Endothelial cell of umbilical vein (primary cell): ENCODE measurements at regions not wholly inside any gene's neighbourhood (a gene's known extent, or its start where the extent isn't known, plus 50 kb on each side); places are given as distances from the start of the nearest gene placed in this dataset.

Experiments used
- EZH2 ChIP-seq: IDR thresholded peaks from 2 replicates; pipeline ENCODE4 v1.6.1; 2012; ENCODE audit warnings: borderline replicate concordance, low read depth, mild to moderate bottlenecking, moderate library complexity, low read length, inconsistent platforms; ENCODE audit not compliant: severe bottlenecking
- FOS ChIP-seq: IDR thresholded peaks from 2 replicates; pipeline ENCODE4 v1.6.1; 2011; ENCODE audit warnings: mild to moderate bottlenecking, low read length, moderate library complexity, borderline replicate concordance; ENCODE audit not compliant: insufficient read depth
- GATA2 ChIP-seq: IDR thresholded peaks from 2 replicates; pipeline ENCODE4 v1.7.0; 2011; ENCODE audit warnings: low read depth, mild to moderate bottlenecking, moderate library complexity, mixed read lengths, low read length; ENCODE audit not compliant: insufficient read length, insufficient read depth
- MYC ChIP-seq: IDR thresholded peaks from one replicate; pipeline ENCODE4 v1.6.1; 2011; ENCODE audit warnings: mild to moderate bottlenecking, low read depth, low read length
- POLR2A ChIP-seq: IDR thresholded peaks from 2 replicates; pipeline ENCODE4 v1.6.1; 2012; ENCODE audit warnings: low read depth, mild to moderate bottlenecking, control low read depth, low read length
- TF ChIP-seq, protein P1 (sequence below), 2 donors: IDR thresholded peaks; 1 replicate in 1 of 2; 2 replicates in 1 of 2; pipeline ENCODE4 v1.5.1; 2011; ENCODE audit warnings: low read length in 2 of 2, mild to moderate bottlenecking in 2 of 2, moderate library complexity in 2 of 2, control low read depth in 1 of 2, inconsistent platforms in 1 of 2, low read depth in 1 of 2; ENCODE audit not compliant: insufficient read depth in 1 of 2; ENCODE audit errors: extremely low read depth in 1 of 2

DNA sequence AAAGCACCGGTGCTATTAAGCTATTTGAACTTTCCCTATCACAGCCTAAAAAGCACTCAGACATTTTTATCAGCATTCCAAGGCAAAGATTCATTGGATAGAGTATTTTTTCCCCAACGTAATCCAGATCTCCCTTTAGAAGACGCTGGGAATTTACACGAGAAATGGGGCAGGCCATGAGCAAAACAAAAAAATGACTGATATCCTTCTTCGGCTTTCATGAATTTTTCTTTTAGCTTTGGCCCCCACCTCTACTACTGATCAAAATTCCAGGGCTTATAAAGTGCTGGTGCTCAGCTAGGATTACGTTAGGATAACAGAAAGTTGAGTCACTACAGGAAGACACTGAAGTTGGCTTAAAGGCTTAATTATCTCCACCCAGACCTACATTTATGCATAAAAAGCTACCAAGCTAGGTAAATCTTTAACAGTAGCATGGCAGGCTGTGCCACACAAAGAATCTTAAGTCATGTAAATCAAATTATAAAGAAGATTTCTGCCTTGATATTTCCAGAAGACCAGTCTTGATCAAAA lies 418.5 kb upstream of the BTBD3 start:
- TF ChIP-seq, protein P1, sequence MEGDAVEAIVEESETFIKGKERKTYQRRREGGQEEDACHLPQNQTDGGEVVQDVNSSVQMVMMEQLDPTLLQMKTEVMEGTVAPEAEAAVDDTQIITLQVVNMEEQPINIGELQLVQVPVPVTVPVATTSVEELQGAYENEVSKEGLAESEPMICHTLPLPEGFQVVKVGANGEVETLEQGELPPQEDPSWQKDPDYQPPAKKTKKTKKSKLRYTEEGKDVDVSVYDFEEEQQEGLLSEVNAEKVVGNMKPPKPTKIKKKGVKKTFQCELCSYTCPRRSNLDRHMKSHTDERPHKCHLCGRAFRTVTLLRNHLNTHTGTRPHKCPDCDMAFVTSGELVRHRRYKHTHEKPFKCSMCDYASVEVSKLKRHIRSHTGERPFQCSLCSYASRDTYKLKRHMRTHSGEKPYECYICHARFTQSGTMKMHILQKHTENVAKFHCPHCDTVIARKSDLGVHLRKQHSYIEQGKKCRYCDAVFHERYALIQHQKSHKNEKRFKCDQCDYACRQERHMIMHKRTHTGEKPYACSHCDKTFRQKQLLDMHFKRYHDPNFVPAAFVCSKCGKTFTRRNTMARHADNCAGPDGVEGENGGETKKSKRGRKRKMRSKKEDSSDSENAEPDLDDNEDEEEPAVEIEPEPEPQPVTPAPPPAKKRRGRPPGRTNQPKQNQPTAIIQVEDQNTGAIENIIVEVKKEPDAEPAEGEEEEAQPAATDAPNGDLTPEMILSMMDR (IDR thresholded peaks at IDR 0.05; ENCODE audit: extremely low read depth in 1 of 2, insufficient read depth in 1 of 2, low read depth in 1 of 2, low read length in 2 of 2): no peak
- TF ChIP-seq EZH2 (no peak), MYC (no peak), FOS (no peak), GATA2 (no peak), POLR2A (no peak)
